GM19238 (cell line): ENCODE measurements at regions not wholly inside any gene's neighbourhood (a gene's known extent, or its start where the extent isn't known, plus 50 kb on each side); places are given as distances from the start of the nearest gene placed in this dataset.
"Not testable (repeated sequence)": the region's sequence is repeated elsewhere in the genome, so short reads cannot be mapped to it uniquely, and the experiment has no call there.

ENCODE experiments used
- DNase-seq: peaks from one replicate; pipeline ENCODE4 v3.0.0; 2011; ENCODE audit warnings: low spot score; ENCODE audit not compliant: insufficient read length

GRCh38 chr15:95068701-95069521 is 837.5 kb downstream of the MCTP2 start:
- no peak for DNase-seq

- no peak for DNase-seq
Measured at GRCh38 chr15:95075792-95076677, 844.7 kb downstream of the MCTP2 start.

- no peak for DNase-seq
Measured at GRCh38 chr15:95076678-95076990, 845.3 kb downstream of the MCTP2 start.

GRCh38 chr15:95078003-95078402 is 846.6 kb downstream of the MCTP2 start:
- DNase-seq: no peak

GRCh38 chr15:95080228-95080627 is 848.9 kb downstream of the MCTP2 start:
- not testable (repeated sequence) for DNase-seq

- no peak for DNase-seq
Measured at GRCh38 chr15:95085056-95085455, 853.7 kb downstream of the MCTP2 start.

- no peak for DNase-seq
Measured at GRCh38 chr15:95086531-95087252, 855.3 kb downstream of the MCTP2 start.

- no peak for DNase-seq
Measured at GRCh38 chr15:95087253-95087609, 855.9 kb downstream of the MCTP2 start.

- DNase-seq: no peak
Measured at GRCh38 chr15:95091444-95091843, 860.1 kb downstream of the MCTP2 start.

- DNase-seq: no peak
Measured at GRCh38 chr15:95095250-95095649, 863.9 kb downstream of the MCTP2 start.

GRCh38 chr15:95096651-95097050 is 865.3 kb downstream of the MCTP2 start:
- DNase-seq: no peak

GRCh38 chr15:95097361-95097760 is 866.0 kb downstream of the MCTP2 start:
- no peak for DNase-seq

GRCh38 chr15:95105229-95105628 is 873.9 kb downstream of the MCTP2 start:
- DNase-seq: no peak

GRCh38 chr15:95106801-95107200 is 875.4 kb downstream of the MCTP2 start:
- DNase-seq: no peak

GRCh38 chr15:95108673-95109072 is 877.3 kb downstream of the MCTP2 start:
- no peak for DNase-seq

- no peak for DNase-seq
Measured at GRCh38 chr15:95111969-95112368, 880.6 kb downstream of the MCTP2 start.

GRCh38 chr15:95113041-95113440 is 881.7 kb downstream of the MCTP2 start:
- no peak for DNase-seq

GRCh38 chr15:95119041-95119610 is 887.8 kb downstream of the MCTP2 start:
- no peak for DNase-seq

- no peak for DNase-seq
Measured at GRCh38 chr15:95120595-95120994, 889.2 kb downstream of the MCTP2 start.

- no peak for DNase-seq
Measured at GRCh38 chr15:95121191-95121590, 889.8 kb downstream of the MCTP2 start.

GRCh38 chr15:95125803-95126202 is 894.4 kb downstream of the MCTP2 start:
- no peak for DNase-seq

GRCh38 chr15:95127356-95127755 is 896.0 kb downstream of the MCTP2 start:
- DNase-seq: no peak
